Psoas muscle (tissue), 7 donors: ENCODE measurements at regions not wholly inside any gene's neighbourhood (a gene's known extent, or its start where the extent isn't known, plus 50 kb on each side); places are given as distances from the start of the nearest gene placed in this dataset.
"Not testable (repeated sequence)": the region's sequence is repeated elsewhere in the genome, so short reads cannot be mapped to it uniquely, and the experiment has no call there.

Source experiments
- ATAC-seq, 4 donors: fragments of 200-7000 bp; cut with Tn5 transposase; one replicate each; pipeline ENCODE4 v1.9.1; 2020; ENCODE audit warnings: moderate library complexity in 3 of 4, mild to moderate bottlenecking in 2 of 4
- DNase-seq, 2 donors: peaks; one replicate each; pipeline ENCODE4 v3.0.0-alpha.2; 2020
- H3K27ac ChIP-seq: fragments of 200-600 bp; one replicate; pipeline ENCODE4 v1.8.0; 2022
- H3K27me3 ChIP-seq, 3 donors: fragments of 200-600 bp in 1 of 3; one replicate each; pipeline versions ENCODE4 v1.6.1 to v1.8.0; 2013 to 2022; ENCODE audit warnings: low read length in 2 of 3, mild to moderate bottlenecking in 2 of 3, moderate library complexity in 1 of 3; ENCODE audit not compliant: insufficient read depth in 3 of 3
- H3K36me3 ChIP-seq, 2 donors: fragments of 200-600 bp in 1 of 2; one replicate each; pipeline versions ENCODE4 v1.6.1 to v1.8.0; 2013 to 2022; ENCODE audit warnings: low read depth in 1 of 2, mild to moderate bottlenecking in 1 of 2, moderate library complexity in 1 of 2; ENCODE audit not compliant: insufficient read depth in 1 of 2
- H3K4me1 ChIP-seq: fragments of 200-600 bp; one replicate; pipeline ENCODE4 v1.8.0; 2022
- H3K4me3 ChIP-seq: fragments of 200-600 bp; one replicate; pipeline ENCODE4 v1.8.0; 2022; ENCODE audit warnings: mild to moderate bottlenecking
- H3K9me3 ChIP-seq: fragments of 200-600 bp; one replicate; pipeline ENCODE4 v1.8.0; 2022
- WGBS, 3 donors: extraction: QIAGEN DNeasy Blood & Tissue Kit; methylation state at CpG; one replicate each; pipeline versions ENCODE4 v1.1.6 to v1.1.7; 2013; 5-methylcytosine and 5-hydroxymethylcytosine counted together
- intact Hi-C, 2 donors: fragments of 100-400 bp; cut with DNase I; formaldehyde crosslinking; loops; one replicate each; pipeline versions ENCODE4 v1.11.0 to v1.14.2; 2022
- TF ChIP-seq, protein P1 (sequence below): fragments of 200-600 bp; IDR thresholded peaks from one replicate; pipeline ENCODE4 v1.8.0; 2022; ENCODE audit warnings: antibody characterized with exemption
- donor health status: healthy with polysubstance abuse.
- donor health status: DM: no; HTN: no; CAD: no; lungs with moderate emphysema.
- donor health status: Bipolar disorder and iron deficiency.
- donor health status: healthy.
- donor health status: DM: yes; HTN: yes; CAD: no.
- donor health status: DM: no; HTN: no; CAD: no.
- donor health status: DM: yes; HTN: yes; CAD: no.

DNA sequence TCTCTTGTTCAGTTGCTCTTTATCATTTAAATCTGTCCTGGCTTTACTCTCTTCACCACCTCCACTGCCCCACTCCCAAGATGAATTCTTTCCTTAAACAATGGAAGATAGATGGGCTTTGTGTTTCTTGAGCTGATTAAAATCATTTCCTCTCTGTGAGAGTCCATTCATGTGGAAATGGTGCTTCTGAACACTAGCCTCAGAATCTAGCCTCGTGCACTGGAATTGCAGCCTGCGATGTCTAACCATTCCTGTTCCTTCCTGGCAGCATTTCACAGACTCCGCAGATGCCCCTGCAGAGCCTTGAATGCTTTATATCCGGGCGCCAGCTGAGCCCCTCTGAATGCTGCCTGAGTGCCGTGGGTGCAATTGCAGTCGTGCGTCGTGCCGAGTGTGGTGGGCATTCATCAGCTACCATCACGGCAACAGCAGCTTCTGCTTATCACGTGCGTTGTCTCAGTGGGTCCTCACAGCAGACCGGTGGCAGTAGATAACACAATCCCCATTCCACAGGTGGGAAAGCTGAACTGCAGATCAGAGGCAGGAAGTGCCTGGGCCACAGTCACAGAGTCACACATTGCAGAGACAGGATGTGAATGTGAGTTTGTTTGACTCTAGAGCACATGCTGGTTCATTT is 172.8 kb upstream of the WSCD1 start:
- Histone ChIP-seq H3K4me3 (no peak overlapping the region), H3K9me3 (no peaks in the 10 kb centered on the region), H3K27me3 (no peaks in the 10 kb centered on the region), H3K4me1 (peaks cover 18% of the 10 kb centered on the region), H3K36me3 (no peaks in the 10 kb centered on the region), H3K27ac (no peak overlapping the region)
- WGBS, 3 donors = 33 to 47% (median 37%) methylated on average over 14 of the region's 14 CpGs
- DNase-seq (no peak), ATAC-seq (no peak)
- TF ChIP-seq, protein P1, sequence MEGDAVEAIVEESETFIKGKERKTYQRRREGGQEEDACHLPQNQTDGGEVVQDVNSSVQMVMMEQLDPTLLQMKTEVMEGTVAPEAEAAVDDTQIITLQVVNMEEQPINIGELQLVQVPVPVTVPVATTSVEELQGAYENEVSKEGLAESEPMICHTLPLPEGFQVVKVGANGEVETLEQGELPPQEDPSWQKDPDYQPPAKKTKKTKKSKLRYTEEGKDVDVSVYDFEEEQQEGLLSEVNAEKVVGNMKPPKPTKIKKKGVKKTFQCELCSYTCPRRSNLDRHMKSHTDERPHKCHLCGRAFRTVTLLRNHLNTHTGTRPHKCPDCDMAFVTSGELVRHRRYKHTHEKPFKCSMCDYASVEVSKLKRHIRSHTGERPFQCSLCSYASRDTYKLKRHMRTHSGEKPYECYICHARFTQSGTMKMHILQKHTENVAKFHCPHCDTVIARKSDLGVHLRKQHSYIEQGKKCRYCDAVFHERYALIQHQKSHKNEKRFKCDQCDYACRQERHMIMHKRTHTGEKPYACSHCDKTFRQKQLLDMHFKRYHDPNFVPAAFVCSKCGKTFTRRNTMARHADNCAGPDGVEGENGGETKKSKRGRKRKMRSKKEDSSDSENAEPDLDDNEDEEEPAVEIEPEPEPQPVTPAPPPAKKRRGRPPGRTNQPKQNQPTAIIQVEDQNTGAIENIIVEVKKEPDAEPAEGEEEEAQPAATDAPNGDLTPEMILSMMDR = no peak
- intact Hi-C loops = no loop called here

DNA sequence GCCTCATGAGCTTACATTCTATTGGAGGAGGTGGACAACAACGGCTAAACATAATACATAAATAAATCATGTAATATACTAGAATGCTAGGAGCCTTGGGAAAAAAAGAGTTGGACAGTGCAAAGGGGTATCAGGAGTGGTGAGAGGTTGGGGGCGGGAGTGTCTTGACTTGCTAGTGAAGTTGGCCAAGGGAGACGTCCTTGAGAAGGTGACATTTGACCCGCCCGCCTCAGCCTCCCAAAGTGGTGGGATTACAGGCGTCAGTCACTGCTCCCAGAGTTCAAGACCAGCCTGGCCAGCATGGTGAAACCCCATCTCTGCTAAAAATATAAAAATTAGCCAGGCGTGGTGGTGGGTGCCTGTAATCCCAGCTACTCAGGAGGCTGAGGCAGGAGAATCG is 172.2 kb upstream of the WSCD1 start:
- H3K36me3 ChIP-seq, H3K27me3 ChIP-seq, intact Hi-C loops, ATAC-seq, H3K27ac ChIP-seq, H3K9me3 ChIP-seq, H3K4me3 ChIP-seq, DNase-seq: not testable (repeated sequence)
- peaks cover 14% of the 10 kb centered on the region for H3K4me1 ChIP-seq
- 78 to 87% (median 81%) methylated on average over 7 to 8 of the region's 8 CpGs for WGBS, 3 donors

DNA sequence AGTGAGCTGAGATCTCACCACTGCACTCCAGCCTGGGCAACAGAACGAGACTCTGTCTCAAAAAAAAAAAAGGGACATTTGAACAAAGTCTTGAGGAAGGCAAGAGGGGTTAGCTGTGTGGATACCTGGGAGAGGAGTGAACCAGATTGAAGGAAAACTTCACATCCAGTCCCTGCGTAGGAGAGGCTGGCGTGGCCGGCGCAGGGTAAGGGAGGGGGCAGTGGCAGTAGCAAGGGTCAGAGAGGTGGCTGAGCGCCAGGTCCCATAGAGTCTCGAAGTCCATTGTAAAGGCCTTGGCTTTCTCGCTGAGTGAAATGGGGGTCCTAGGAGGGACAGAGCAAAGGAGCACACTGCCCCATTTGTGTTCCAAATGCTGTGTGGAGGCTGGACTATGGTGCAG is 171.8 kb upstream of the WSCD1 start:
- no peak for ATAC-seq
- WGBS, 3 donors = 93 to 98% (median 95%) methylated on average over 8 of the region's 8 CpGs
- H3K36me3 ChIP-seq = no peaks in the 10 kb centered on the region

DNA sequence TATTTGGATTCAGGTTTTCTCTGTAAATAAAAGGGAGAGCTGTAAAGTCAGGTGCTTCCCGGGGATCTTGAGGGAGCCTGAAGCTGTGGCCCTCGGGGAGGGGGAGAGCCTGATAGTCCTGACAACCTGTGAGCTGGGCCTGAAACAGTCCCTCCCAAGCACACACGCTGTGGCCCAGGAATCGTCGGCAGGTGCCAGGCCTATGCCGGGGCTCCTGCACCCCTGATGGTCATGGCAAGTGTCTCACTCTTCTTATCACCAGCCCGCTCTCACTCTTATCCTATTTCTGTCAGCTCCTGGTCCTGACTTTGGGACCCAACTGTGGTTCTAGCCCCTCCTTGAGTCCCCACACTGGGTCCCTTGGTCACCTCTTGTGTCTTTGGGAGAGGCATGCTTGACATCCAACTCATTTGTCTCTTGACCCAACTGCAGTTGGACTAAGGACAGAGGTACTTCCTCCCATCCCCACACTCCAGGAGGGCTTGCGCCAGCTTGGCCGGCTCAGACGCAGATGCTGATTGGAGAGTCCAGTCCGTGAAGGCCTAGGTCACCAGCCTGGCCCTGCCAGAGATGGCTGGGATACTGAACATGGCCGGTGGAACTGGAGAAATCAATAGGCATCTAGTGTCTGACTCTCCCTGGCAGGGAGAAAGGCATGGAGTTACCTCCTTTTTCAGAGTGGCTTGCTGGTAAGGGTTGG is 170.5 kb upstream of the WSCD1 start:
- DNase-seq (no peak), ATAC-seq (no peak)
- Histone ChIP-seq H3K27me3 (no peaks in the 10 kb centered on the region), H3K27ac (no peak overlapping the region), H3K36me3 (no peaks in the 10 kb centered on the region), H3K4me1 (no peaks in the 10 kb centered on the region), H3K9me3 (peaks cover 4% of the 10 kb centered on the region), H3K4me3 (no peak overlapping the region)
- WGBS, 3 donors = 87 to 93% (median 92%) methylated on average over 12 of the region's 12 CpGs
- TF ChIP-seq, protein P1 = no peak
- intact Hi-C loops = no loop called here

More for the DNA sequence above, 171.8 kb upstream of the WSCD1 start:
- Histone ChIP-seq H3K4me3 (no peak overlapping the region), H3K27me3 (no peaks in the 10 kb centered on the region), H3K27ac (no peak overlapping the region), H3K9me3 (no peaks in the 10 kb centered on the region), H3K4me1 (peaks cover 10% of the 10 kb centered on the region)
- TF ChIP-seq, protein P1 = no peak
- no peak for DNase-seq
- intact Hi-C loops = no loop called here

DNA sequence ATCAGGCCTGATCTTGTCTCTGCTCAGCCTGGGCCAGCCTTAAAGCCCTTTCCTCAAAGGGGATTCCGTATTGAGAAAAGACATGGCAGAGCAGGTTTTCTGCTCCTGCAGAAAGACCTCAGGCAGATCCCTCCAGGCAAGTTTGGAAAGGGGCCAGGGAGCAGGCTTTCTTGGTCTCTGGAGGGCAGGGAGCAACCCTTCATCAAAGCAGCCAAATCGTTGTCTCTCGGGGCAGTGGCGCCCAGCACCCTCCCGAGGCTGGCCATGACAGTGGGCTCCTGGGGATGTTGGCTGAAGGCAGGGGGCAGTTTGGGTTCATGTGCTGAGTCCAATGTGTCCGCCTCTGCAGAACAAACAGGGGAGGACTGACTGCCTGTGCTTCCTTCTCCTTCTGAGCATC is 168.4 kb upstream of the WSCD1 start:
- 52 to 73% (median 57%) methylated on average over 6 of the region's 6 CpGs for WGBS, 3 donors
- DNase-seq (no peak), ATAC-seq (no peak)
- intact Hi-C loops = no loop called here
- H3K27ac ChIP-seq = no peak overlapping the region
- H3K4me1 ChIP-seq = no peaks in the 10 kb centered on the region
- H3K4me3 ChIP-seq = no peak overlapping the region
- peaks cover 4% of the 10 kb centered on the region for H3K9me3 ChIP-seq
- TF ChIP-seq, protein P1 = no peak
- H3K36me3 ChIP-seq = no peaks in the 10 kb centered on the region
- H3K27me3 ChIP-seq = no peaks in the 10 kb centered on the region
